SK-N-SH (cell line): ENCODE measurements at regions not wholly inside any gene's neighbourhood (a gene's known extent, or its start where the extent isn't known, plus 50 kb on each side); places are given as distances from the start of the nearest gene placed in this dataset.

Experiments used
- CTCF ChIA-PET: fragments of 300-600, 350-600 bp; formaldehyde crosslinking; extraction: SDS; loops from one replicate; lab custom pipeline; 2021; lab: Yijun Ruan, JAX
- POLR2A ChIA-PET: fragments of 350-600 bp; sonication (Branson Sonifier 250); formaldehyde crosslinking; extraction: SDS; loops from one replicate; lab custom pipeline; 2020; ENCODE audit warnings: antibody characterized with exemption, inconsistent platforms; lab: Yijun Ruan, JAX
- DNase-seq: peaks from one replicate; pipeline ENCODE4 v3.0.0; 2012
- H2AFZ ChIP-seq: fragments of 200-600 bp; sonication (generic); 2 replicates; pipeline ENCODE4 v1.8.1; 2016; ENCODE audit warnings: antibody characterized with exemption, mild to moderate bottlenecking, low read depth
- H3F3A ChIP-seq: fragments of 200-600 bp; sonication (generic); replicated peaks from 2 replicates; pipeline ENCODE3; 2016; ENCODE audit warnings: antibody characterized with exemption, mild to moderate bottlenecking; ENCODE audit not compliant: insufficient read depth
- H3K27ac ChIP-seq, 2 experiments: fragments of 200-500 bp in 1 of 2; fragments of 200-600 bp in 1 of 2; sonication (Bioruptor generic) in 1 of 2; sonication (generic), shearing (Covaris generic) in 1 of 2; 2 replicates each; pipeline versions ENCODE4 v1.5.1 to v1.6.1; 2014 to 2016; ENCODE audit warnings: low read depth in 2 of 2, inconsistent platforms in 1 of 2, low read length in 1 of 2, mild to moderate bottlenecking in 1 of 2, mixed read lengths in 1 of 2
- H3K27me3 ChIP-seq: fragments of 200-600 bp; sonication (generic), shearing (Covaris generic); 2 replicates; pipeline ENCODE4 v1.6.1; 2016; ENCODE audit warnings: mixed run types; ENCODE audit not compliant: insufficient read depth
- H3K36me3 ChIP-seq, 2 experiments: fragments of 200-500 bp in 1 of 2; fragments of 200-600 bp in 1 of 2; sonication (Bioruptor generic) in 1 of 2; sonication (generic) in 1 of 2; replicated peaks in 1 of 2; 2 replicates each; pipeline versions ENCODE3 to v1.5.1; 2014 to 2016; ENCODE audit warnings: low read length in 1 of 2, mild to moderate bottlenecking in 1 of 2; ENCODE audit not compliant: insufficient read depth in 2 of 2, control insufficient read depth in 1 of 2
- H3K4me1 ChIP-seq, 2 experiments: fragments of 200-500 bp in 1 of 2; fragments of 200-600 bp in 1 of 2; sonication (Bioruptor generic) in 1 of 2; sonication (generic), shearing (Covaris generic) in 1 of 2; 2 replicates each; pipeline versions ENCODE4 v1.5.1 to v1.6.1; 2014 to 2016; ENCODE audit warnings: low read depth in 1 of 2, low read length in 1 of 2, mixed run types in 1 of 2; ENCODE audit not compliant: insufficient read depth in 2 of 2, control insufficient read depth in 1 of 2
- H3K4me2 ChIP-seq: fragments of 200-600 bp; sonication (generic), shearing (Covaris generic); 2 replicates; pipeline ENCODE4 v1.6.1; 2017; ENCODE audit warnings: mixed run types
- H3K4me3 ChIP-seq, 2 experiments: fragments of 200-500 bp in 1 of 2; fragments of 200-600 bp in 1 of 2; sonication (Bioruptor generic) in 1 of 2; sonication (generic), shearing (Covaris generic) in 1 of 2; 2 replicates each; pipeline versions ENCODE4 v1.5.1 to v1.8.1; 2014 to 2016; ENCODE audit warnings: low read depth in 2 of 2, inconsistent platforms in 1 of 2, low read length in 1 of 2, mild to moderate bottlenecking in 1 of 2, mixed read lengths in 1 of 2, moderate library complexity in 1 of 2
- H3K79me2 ChIP-seq: fragments of 200-600 bp; sonication (generic); 2 replicates; pipeline ENCODE4 v1.8.1; 2017; ENCODE audit warnings: mild to moderate bottlenecking; ENCODE audit not compliant: insufficient read depth
- H3K9ac ChIP-seq: fragments of 200-600 bp; sonication (generic); 2 replicates; pipeline ENCODE4 v1.6.1; 2017; ENCODE audit warnings: mixed run types
- H3K9me2 ChIP-seq: fragments of 200-600 bp; sonication (generic); 2 replicates; pipeline ENCODE4 v1.6.1; 2017; ENCODE audit warnings: mixed run types
- H3K9me3 ChIP-seq: fragments of 200-600 bp; sonication (generic); 2 replicates; pipeline ENCODE4 v1.6.1; 2017; ENCODE audit warnings: mixed run types, mild to moderate bottlenecking, moderate library complexity
- H4K20me1 ChIP-seq: fragments of 200-600 bp; sonication (generic); 2 replicates; pipeline ENCODE4 v1.6.1; 2017; ENCODE audit warnings: mild to moderate bottlenecking, mixed run types; ENCODE audit not compliant: insufficient read depth
- CHD2 ChIP-seq: fragments of 150-350 bp; IDR thresholded peaks from 2 replicates; pipeline ENCODE4 v1.6.1; 2018; ENCODE audit warnings: low read length; ENCODE audit not compliant: partially characterized antibody
- EP300 ChIP-seq, 2 experiments: IDR thresholded peaks; 2 replicates each; pipeline versions ENCODE4 v1.4.0 to v1.6.1; 2012; ENCODE audit warnings: borderline replicate concordance in 1 of 2, low read depth in 1 of 2, low read length in 1 of 2
- EZH2phosphoT487 ChIP-seq: fragments of 200-600 bp; sonication (generic); IDR thresholded peaks from 2 replicates; pipeline ENCODE4 v1.6.1; 2017; ENCODE audit warnings: low read depth, mixed run types, mild to moderate bottlenecking, antibody characterized with exemption, moderate library complexity, borderline replicate concordance
- FOSL2 ChIP-seq: IDR thresholded peaks from 2 replicates; pipeline ENCODE4 v1.4.0; 2012; ENCODE audit warnings: low read depth, mild to moderate bottlenecking, moderate library complexity, borderline replicate concordance
- FOXJ3 ChIP-seq: sonication (generic); formaldehyde crosslinking; IDR thresholded peaks from 2 replicates; pipeline ENCODE4 v1.5.1; 2020; ENCODE audit warnings: mild to moderate bottlenecking, missing genetic modification reagents
- MEF2A ChIP-seq: IDR thresholded peaks from 2 replicates; pipeline ENCODE4 v1.4.0; 2012; ENCODE audit warnings: low read depth, borderline replicate concordance
- MXI1 ChIP-seq: IDR thresholded peaks from 2 replicates; pipeline ENCODE4 v1.6.1; 2012; ENCODE audit warnings: mild to moderate bottlenecking, low read depth, low read length, improper control_type of control experiment
- NRF1 ChIP-seq: IDR thresholded peaks from 2 replicates; pipeline ENCODE4 v1.6.1; 2012; ENCODE audit warnings: low read depth, mild to moderate bottlenecking, low read length
- RCOR1 ChIP-seq: fragments of 150-350 bp; IDR thresholded peaks from 2 replicates; pipeline ENCODE4 v1.6.1; 2017; ENCODE audit warnings: antibody characterized with exemption, low read length
- RFX5 ChIP-seq: IDR thresholded peaks from 2 replicates; pipeline ENCODE4 v1.6.1; 2012; ENCODE audit warnings: mild to moderate bottlenecking, improper control_type of control experiment, low read length
- RXRA ChIP-seq: IDR thresholded peaks from 2 replicates; pipeline ENCODE4 v1.4.0; 2012; ENCODE audit warnings: low read depth, mild to moderate bottlenecking, borderline replicate concordance
- SIN3A ChIP-seq: IDR thresholded peaks from 2 replicates; pipeline ENCODE4 v1.6.1; 2012; ENCODE audit warnings: low read depth, mild to moderate bottlenecking, low read length, moderate library complexity, borderline replicate concordance
- SMC3 ChIP-seq: IDR thresholded peaks from 2 replicates; pipeline ENCODE4 v1.6.1; 2012; ENCODE audit warnings: low read depth, low read length, improper control_type of control experiment
- TAF1 ChIP-seq: IDR thresholded peaks from 2 replicates; pipeline ENCODE4 v1.6.1; 2012; ENCODE audit warnings: low read depth, mild to moderate bottlenecking, low read length, moderate library complexity, borderline replicate concordance
- TCF12 ChIP-seq: IDR thresholded peaks from 2 replicates; pipeline ENCODE4 v1.4.0; 2012
- YY1 ChIP-seq: IDR thresholded peaks from 2 replicates; pipeline ENCODE4 v1.4.0; 2012; ENCODE audit warnings: low read depth, mild to moderate bottlenecking
- WGBS: methylation state at CpG from one replicate; pipeline ENCODE4 v1.1.6; 2017; ENCODE audit warnings: low lambda C conversion rate; 5-methylcytosine and 5-hydroxymethylcytosine counted together
- TF ChIP-seq, protein P1 (sequence below): IDR thresholded peaks from 2 replicates; pipeline ENCODE4 v1.4.0; 2012; ENCODE audit warnings: low read depth
- TF ChIP-seq, protein P2 (sequence below): fragments of 200-600 bp; sonication (generic); IDR thresholded peaks from 2 replicates; pipeline ENCODE4 v1.6.1; 2017; ENCODE audit warnings: antibody characterized with exemption, mild to moderate bottlenecking, moderate library complexity
- TF ChIP-seq, protein P3 (sequence below): IDR thresholded peaks from 2 replicates; pipeline ENCODE4 v1.6.1; 2012; ENCODE audit warnings: mild to moderate bottlenecking, low read depth, low read length, moderate library complexity
- TF ChIP-seq, protein P4 (sequence below): IDR thresholded peaks from 2 replicates; pipeline ENCODE4 v1.4.0; 2012; ENCODE audit warnings: low read depth, borderline replicate concordance

DNA sequence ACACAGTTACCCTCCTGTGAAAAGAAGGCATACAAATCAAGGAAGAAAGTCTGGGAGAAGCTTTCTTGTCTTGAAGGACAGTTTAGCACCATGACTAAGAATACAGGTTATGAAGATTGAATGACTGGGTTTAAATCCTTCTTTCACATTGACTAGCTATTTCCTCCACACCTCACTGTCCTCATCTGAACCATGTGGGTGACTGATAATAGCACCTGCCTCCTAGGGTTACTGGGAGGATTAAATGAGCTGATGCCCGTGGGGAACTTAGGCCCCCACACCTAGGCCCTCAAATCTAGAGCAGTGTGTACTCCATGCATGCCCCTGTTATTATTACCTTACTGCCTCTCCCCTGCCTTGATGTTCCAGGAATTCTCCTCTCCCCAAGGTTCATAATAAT lies 202.9 kb downstream of the FBXO15 start:
- CTCF ChIA-PET, result no interaction called here
- POLR2A ChIA-PET, result no interaction called here
- no peaks in the 10 kb centered on the region for H3K9me3 ChIP-seq
- no peak overlapping the region for H2AFZ ChIP-seq
- H3K4me3 ChIP-seq, result no peak overlapping the region
- H3K27me3 ChIP-seq, result no peaks in the 10 kb centered on the region; the same call in 1 of the 2 replicates
- H3K9ac ChIP-seq, result no peak overlapping the region
- no peaks in the 10 kb centered on the region for H3K9me2 ChIP-seq
- H4K20me1 ChIP-seq, result no peaks in the 10 kb centered on the region
- H3K4me1 ChIP-seq, result no peaks in the 10 kb centered on the region
- H3K79me2 ChIP-seq, result no peaks in the 10 kb centered on the region
- H3K36me3 ChIP-seq, result no peaks in the 10 kb centered on the region
- no peak overlapping the region for H3K27ac ChIP-seq
- no peak for DNase-seq
- TF ChIP-seq RCOR1 (no peak), NRF1 (no peak), FOSL2 (no peak), EP300 (IDR thresholded peaks at IDR 0.05; ENCODE audit: borderline replicate concordance in 1 of 2, low read depth in 1 of 2, low read length in 1 of 2) (no peak), RXRA (no peak)
- TF ChIP-seq, protein P1, sequence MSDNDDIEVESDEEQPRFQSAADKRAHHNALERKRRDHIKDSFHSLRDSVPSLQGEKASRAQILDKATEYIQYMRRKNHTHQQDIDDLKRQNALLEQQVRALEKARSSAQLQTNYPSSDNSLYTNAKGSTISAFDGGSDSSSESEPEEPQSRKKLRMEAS, result no peak
- TF ChIP-seq, protein P2, sequence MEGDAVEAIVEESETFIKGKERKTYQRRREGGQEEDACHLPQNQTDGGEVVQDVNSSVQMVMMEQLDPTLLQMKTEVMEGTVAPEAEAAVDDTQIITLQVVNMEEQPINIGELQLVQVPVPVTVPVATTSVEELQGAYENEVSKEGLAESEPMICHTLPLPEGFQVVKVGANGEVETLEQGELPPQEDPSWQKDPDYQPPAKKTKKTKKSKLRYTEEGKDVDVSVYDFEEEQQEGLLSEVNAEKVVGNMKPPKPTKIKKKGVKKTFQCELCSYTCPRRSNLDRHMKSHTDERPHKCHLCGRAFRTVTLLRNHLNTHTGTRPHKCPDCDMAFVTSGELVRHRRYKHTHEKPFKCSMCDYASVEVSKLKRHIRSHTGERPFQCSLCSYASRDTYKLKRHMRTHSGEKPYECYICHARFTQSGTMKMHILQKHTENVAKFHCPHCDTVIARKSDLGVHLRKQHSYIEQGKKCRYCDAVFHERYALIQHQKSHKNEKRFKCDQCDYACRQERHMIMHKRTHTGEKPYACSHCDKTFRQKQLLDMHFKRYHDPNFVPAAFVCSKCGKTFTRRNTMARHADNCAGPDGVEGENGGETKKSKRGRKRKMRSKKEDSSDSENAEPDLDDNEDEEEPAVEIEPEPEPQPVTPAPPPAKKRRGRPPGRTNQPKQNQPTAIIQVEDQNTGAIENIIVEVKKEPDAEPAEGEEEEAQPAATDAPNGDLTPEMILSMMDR, result no peak
- no peaks in the 10 kb centered on the region for H3F3A ChIP-seq
- WGBS, result 0% methylated on average over 1 of the region's 1 CpG
- no peak overlapping the region for H3K4me2 ChIP-seq

DNA sequence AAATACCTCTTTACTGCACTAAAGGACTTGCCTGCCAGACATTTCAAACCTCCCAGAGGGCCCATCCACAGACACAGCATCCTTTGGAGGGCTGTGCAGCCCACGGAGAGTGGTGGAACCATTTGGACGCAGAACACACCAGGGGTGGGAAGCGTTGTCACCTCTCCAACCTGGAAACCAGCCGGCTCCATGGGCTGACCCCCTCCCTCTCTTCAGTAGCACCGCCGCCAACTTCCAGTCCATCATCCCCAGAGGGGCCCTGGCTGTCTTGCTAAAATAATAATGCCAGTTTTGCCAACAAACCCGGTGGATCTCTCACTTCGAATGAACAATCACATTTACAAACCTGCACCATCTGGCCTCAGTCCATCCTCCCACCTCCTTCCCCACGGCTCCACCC lies 203.9 kb downstream of the FBXO15 start:
- Histone ChIP-seq H3K9me3 (no peaks in the 10 kb centered on the region), H3K79me2 (no peaks in the 10 kb centered on the region), H3F3A (no peaks in the 10 kb centered on the region), H3K27me3 (no peaks in the 10 kb centered on the region; the same call in 1 of the 2 replicates), H3K36me3 (no peaks in the 10 kb centered on the region), H3K4me2 (no peak overlapping the region), H3K27ac (no peak overlapping the region), H3K9me2 (no peaks in the 10 kb centered on the region), H2AFZ (no peak overlapping the region), H3K9ac (no peak overlapping the region), H4K20me1 (no peaks in the 10 kb centered on the region), H3K4me1 (no peaks in the 10 kb centered on the region), H3K4me3 (no peak overlapping the region)
- no peak for DNase-seq
- CTCF ChIA-PET, result no interaction called here
- POLR2A ChIA-PET, result no interaction called here
- WGBS, result 15% methylated on average over 9 of the region's 9 CpGs
- TF ChIP-seq FOSL2, result no peak
- TF ChIP-seq, protein P3, sequence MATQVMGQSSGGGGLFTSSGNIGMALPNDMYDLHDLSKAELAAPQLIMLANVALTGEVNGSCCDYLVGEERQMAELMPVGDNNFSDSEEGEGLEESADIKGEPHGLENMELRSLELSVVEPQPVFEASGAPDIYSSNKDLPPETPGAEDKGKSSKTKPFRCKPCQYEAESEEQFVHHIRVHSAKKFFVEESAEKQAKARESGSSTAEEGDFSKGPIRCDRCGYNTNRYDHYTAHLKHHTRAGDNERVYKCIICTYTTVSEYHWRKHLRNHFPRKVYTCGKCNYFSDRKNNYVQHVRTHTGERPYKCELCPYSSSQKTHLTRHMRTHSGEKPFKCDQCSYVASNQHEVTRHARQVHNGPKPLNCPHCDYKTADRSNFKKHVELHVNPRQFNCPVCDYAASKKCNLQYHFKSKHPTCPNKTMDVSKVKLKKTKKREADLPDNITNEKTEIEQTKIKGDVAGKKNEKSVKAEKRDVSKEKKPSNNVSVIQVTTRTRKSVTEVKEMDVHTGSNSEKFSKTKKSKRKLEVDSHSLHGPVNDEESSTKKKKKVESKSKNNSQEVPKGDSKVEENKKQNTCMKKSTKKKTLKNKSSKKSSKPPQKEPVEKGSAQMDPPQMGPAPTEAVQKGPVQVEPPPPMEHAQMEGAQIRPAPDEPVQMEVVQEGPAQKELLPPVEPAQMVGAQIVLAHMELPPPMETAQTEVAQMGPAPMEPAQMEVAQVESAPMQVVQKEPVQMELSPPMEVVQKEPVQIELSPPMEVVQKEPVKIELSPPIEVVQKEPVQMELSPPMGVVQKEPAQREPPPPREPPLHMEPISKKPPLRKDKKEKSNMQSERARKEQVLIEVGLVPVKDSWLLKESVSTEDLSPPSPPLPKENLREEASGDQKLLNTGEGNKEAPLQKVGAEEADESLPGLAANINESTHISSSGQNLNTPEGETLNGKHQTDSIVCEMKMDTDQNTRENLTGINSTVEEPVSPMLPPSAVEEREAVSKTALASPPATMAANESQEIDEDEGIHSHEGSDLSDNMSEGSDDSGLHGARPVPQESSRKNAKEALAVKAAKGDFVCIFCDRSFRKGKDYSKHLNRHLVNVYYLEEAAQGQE, result no peak
- TF ChIP-seq, protein P4, sequence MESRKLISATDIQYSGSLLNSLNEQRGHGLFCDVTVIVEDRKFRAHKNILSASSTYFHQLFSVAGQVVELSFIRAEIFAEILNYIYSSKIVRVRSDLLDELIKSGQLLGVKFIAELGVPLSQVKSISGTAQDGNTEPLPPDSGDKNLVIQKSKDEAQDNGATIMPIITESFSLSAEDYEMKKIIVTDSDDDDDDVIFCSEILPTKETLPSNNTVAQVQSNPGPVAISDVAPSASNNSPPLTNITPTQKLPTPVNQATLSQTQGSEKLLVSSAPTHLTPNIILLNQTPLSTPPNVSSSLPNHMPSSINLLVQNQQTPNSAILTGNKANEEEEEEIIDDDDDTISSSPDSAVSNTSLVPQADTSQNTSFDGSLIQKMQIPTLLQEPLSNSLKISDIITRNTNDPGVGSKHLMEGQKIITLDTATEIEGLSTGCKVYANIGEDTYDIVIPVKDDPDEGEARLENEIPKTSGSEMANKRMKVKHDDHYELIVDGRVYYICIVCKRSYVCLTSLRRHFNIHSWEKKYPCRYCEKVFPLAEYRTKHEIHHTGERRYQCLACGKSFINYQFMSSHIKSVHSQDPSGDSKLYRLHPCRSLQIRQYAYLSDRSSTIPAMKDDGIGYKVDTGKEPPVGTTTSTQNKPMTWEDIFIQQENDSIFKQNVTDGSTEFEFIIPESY, result no peak
- no peak for TF ChIP-seq SMC3
- no peak for TF ChIP-seq MEF2A
- no peak for TF ChIP-seq SIN3A
- TF ChIP-seq YY1, result no peak
- no peak for TF ChIP-seq FOXJ3 (CRISPR knock-in tag)
- TF ChIP-seq NRF1, result no peak
- TF ChIP-seq, protein P1, result no peak
- no peak for TF ChIP-seq EZH2phosphoT487
- no peak for TF ChIP-seq TAF1
- TF ChIP-seq MXI1, result no peak
- no peak for TF ChIP-seq CHD2
- TF ChIP-seq TCF12, result no peak
- no peak for TF ChIP-seq RCOR1
- TF ChIP-seq RFX5, result no peak
